COLO829 (cell line): ENCODE measurements at regions not wholly inside any gene's neighbourhood (a gene's known extent, or its start where the extent isn't known, plus 50 kb on each side); places are given as distances from the start of the nearest gene placed in this dataset.

Experiments
- DNase-seq: peaks from one replicate; pipeline ENCODE4 v3.0.0; 2012; ENCODE audit warnings: low spot score

- no peak for DNase-seq
Measured at GRCh38 chr14:55938249-55938791, 179.9 kb upstream of the PELI2 start.

- DNase-seq: no peak
Measured at GRCh38 chr14:55942076-55942654, 176.0 kb upstream of the PELI2 start.

GRCh38 chr14:55942826-55943225 lies 175.4 kb upstream of the PELI2 start:
- DNase-seq: no peak

DNA sequence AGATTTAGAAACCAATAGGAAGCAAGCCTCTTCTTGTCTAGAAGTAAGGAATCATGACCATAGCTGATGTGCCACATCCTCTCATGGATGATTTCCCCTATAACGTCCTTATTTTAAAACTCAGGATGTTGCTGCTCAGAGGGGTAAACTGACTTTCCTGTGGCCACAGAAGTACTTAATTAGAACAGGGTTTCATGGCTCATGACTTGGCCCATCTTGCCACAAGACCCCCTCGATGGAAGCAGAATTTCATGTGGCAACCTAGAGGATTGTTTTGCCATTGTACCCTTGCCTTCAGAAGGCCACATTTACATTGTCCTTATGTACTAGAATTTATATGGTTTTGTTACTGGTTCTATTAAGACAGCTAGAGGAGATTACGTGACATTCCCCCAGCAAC lies 173.5 kb upstream of the PELI2 start:
- no peak for DNase-seq

DNA sequence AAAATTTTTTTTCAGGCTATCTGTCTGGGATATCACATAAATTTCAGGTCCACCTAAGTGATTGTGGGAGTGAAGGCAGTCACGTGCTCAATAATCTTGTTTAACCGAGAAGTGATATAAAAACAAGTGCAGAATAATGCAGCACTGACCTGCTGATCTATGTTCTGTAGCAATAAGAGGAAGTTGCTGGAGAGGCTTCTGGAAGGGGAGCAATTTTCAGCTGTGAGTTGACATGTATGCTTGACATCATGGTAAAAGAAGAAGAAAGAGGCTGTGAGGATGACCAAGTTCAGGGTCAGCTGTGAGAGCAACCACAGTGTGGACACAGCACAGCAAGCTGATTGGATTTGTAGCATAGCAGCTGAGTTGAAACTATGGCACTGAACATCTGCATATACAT lies 172.0 kb upstream of the PELI2 start:
- no peak for DNase-seq

DNA sequence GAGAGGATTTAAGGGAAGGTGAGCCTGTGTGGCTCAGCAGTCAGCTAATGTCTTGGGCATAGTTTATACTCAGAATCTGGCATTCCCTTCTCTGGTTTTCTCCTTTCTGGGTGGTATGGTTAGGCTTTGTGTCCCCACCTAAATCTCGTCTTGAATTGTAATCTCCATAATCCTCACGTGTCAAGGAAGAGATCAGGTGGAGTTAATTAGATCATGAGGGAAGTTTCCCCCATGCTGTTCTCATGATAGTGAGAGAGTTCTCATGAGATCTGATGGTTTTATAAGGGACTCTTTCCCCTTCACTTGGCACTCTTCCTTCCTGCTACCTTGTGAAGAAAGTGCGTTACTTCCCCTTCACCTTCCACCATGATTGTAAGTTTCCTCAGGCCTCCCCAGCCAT lies 169.8 kb upstream of the PELI2 start:
- DNase-seq: no peak

DNA sequence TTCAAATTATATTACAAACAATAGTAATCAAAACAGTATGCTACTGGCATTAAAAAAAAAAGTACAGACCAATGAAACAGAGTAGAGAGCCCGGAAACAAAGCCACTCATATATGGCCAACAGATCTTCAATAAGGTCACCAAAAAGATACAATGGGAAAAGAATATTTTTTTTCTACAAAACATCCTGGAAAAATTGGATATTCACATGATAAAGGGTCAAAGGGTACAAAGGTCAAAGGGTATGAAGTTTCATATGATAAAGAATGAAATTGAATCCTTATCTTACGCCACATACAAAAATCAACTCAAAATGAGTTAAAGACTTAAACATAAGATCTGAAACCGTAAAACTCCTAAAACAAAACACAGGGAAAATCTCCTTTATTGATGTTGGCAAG lies 168.5 kb upstream of the PELI2 start:
- no peak for DNase-seq

DNA sequence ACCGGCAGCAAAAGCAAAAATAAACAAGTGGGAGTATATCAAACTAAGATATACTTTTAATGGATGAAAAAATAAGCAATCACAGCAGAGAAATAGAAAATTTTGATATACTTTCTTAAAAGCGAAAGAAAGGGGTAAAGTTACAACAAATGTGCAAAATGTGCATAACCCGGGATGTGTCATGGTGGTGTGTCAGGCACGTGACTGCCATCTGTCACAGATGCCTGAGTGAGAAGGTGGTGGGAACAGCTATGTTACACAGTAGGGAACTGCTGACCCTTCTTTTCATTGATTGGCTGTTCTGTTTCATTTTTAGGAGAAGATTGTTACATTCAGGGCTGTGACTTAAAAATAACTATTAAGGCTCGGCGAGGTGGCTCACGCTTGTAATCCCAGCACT lies 168.1 kb upstream of the PELI2 start:
- DNase-seq: no peak

GRCh38 chr14:55951341-55952206 lies 166.6 kb upstream of the PELI2 start:
- DNase-seq: no peak

GRCh38 chr14:55954108-55954507 lies 164.1 kb upstream of the PELI2 start:
- no peak for DNase-seq

DNA sequence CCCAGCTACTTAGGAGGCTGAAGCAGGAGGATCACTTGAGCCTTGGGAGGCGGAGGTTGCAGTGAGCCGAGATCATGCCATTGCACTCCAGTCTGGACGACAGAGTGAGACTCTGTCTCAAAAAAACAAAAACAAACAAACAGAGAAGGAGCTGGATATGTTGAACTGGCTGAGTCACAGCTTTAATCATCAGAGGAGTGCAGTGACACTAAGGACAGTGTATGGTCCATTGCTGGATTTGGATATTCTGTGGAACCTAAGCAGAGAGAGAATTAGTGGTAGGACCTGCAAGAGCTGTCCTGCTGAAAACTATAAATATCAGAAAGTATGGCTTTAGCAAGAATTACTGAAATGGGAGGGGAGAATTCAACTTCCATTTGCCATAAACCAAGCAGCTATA lies 163.0 kb upstream of the PELI2 start:
- DNase-seq: no peak

DNA sequence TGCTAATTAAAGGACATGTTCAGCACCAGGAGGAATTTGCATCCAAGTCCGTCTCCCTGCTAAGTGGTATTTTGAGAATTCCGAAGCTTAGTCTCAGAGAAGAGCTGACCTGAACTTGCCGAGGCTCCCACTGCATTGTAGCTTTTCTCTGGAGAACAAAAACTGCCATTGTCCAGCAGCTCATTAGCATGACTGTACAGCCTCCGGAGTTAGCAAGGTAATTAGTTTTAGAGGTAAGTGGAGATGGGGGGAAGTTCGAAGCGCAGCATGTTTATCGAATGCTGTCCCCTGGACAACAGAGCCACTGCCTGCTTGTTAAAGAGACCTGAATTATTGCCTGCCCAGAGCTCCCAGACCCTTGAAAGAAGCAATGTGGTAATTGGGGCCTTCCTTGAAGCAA lies 160.3 kb upstream of the PELI2 start:
- peak; percentile 48 for DNase-seq

DNA sequence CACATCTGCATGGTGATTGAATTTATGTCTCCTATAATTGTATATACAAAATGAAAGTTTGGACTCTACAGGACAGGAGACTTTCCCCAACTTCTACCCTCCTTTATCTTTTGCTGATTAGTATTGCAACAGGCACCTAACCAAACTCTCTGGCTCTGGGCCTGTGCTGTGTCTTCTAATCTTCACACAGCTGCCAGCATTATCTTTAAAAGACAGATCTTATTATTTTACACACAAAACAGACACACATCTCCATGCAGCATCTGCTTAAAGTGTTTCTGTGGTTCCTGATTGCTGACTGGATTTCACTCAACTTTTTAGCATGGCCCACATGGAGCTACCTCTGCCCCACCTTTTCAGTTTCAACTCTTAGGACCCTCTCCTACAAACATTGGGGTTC lies 154.9 kb upstream of the PELI2 start:
- DNase-seq: no peak

DNA sequence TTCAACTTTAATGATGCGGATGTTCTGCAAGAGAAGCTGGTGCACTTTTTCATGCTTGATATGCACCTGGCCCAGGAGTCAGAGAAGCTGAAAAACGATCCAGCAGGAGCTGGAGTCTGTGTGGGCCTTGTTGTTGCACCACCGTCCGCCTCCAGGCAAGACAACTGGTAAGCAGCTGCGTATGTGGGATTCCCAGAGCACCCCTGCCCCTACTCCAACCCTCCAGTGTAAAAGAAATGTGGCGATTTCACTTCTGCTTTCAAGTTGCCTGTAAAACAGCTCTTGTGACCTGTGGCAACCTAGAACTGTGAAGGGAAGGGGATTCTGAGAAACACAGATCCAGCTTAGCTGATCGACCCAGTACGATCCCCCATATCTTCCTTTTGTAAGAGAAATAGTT lies 154.1 kb upstream of the PELI2 start:
- DNase-seq: no peak

DNA sequence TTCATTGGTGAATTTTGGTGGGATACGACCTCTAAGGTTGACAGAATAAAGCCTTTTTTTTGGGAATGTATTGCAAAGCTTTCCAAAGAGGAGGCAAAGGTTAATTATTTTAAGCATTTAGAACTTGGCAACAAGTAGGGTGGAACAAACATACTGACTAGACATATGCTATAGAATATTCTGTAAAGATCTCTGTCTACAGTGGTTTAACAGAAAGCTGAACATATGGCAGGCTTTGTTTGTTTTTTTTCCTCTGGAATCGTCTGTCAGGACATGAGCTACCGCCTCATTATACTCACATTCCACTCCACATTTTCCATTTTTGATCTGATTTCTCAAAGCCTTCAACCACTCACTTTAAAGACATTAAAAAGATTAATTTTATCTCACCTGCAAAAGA lies 153.4 kb upstream of the PELI2 start:
- no peak for DNase-seq

DNA sequence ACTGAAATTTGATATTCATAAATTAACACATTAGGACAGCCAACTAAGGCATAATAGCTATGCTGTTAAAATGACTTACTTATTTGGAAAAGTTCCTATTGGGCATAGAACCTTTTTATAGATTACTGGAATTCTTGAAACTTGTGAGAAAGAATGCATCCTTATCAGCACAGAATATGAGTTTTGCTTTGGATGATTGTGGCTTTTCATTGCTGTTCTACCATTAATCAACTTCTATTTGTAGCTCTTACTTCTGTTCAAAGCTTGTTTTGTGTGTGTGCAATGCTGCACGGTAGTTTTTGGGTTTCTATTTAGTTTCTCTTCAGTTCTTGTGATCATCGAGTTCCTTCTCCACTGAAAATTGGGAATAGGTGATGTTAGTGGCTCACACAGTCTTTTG lies 152.4 kb upstream of the PELI2 start:
- DNase-seq: no peak

DNA sequence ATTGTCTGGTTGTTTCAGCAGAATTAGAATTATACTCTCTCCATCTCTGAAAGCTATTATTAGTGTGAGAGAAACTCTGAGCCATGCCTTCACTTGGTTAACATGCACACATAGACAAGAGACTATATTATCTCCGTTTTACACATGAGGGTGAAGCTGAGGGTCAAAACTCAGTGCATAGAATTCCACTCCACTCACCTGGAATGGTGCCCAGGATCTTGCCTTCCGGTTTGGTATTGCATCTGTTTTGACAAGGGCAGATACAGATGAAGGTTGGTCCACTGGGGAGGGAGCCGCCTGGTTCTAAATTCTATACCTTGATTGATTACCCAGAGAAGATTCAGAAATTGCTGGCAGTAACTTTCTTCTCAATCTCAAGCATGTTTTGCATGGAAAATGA lies 149.5 kb upstream of the PELI2 start:
- DNase-seq: no peak

DNA sequence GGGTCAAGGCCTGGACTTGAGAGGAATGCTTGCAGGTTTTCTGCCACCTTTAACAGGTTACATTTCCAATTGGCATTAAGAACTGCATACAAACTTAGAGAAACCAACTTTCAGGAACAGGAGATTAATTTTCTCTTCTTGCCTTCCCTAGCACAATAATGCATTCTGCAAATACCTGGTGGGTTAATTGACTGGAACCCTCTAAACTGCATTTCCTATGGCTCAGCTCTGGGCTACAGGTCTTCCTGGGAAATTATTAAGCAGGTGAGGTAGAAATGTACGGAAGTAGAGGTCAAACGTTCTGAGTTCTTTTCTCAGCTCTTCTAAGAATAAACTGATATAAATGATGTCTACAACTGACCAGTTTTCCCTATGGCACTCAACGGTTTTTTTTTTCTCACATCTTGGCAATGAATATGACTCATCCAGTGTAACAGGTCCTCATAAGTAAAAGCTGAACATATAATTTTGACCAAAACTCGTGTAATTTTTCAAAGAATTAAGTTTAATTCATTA lies 144.9 kb upstream of the PELI2 start:
- DNase-seq: no peak

- DNase-seq: peak; percentile 54
Measured at GRCh38 chr14:55973911-55974630, 144.1 kb upstream of the PELI2 start.

DNA sequence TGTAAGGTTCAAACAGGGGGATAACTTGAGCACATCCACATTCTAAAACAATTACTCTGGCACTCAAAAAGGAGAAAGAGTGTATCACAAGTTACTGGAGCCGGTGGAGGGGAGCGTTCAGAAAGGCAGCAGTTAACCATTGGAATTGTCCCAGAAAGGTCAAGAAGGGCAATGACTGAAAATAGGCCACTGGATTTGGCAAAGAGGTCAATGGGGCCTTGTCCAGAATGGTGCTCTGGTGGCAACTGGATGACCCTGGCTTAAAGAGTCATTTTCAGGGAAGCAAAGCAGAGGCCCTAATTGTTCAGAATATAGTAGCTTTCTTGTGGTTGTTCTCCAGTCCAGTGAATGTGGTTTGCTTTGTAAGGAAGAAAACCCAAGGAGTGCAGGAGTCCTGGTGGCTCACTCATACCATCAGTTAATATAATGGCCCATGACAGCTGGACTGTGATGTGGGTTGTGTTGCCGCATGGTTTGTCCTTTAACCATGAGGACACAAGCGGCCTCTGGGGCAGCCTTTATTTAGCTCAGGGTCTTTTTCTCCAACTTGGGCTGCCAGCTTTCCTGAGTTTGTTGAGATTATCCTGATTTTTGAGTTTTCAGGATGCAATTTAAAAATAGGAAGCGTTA lies 142.8 kb upstream of the PELI2 start:
- DNase-seq: no peak

- no peak for DNase-seq
Measured at GRCh38 chr14:55976219-55976618, 142.0 kb upstream of the PELI2 start.

- DNase-seq: no peak
Measured at GRCh38 chr14:55976655-55977054, 141.6 kb upstream of the PELI2 start.
